SK-N-SH (cell line): ENCODE measurements at regions not wholly inside any gene's neighbourhood (a gene's known extent, or its start where the extent isn't known, plus 50 kb on each side); places are given as distances from the start of the nearest gene placed in this dataset.

Experiments
- CTCF ChIA-PET: fragments of 300-600, 350-600 bp; formaldehyde crosslinking; extraction: SDS; loops from one replicate; lab custom pipeline; 2021; lab: Yijun Ruan, JAX
- POLR2A ChIA-PET: fragments of 350-600 bp; sonication (Branson Sonifier 250); formaldehyde crosslinking; extraction: SDS; loops from one replicate; lab custom pipeline; 2020; ENCODE audit warnings: antibody characterized with exemption, inconsistent platforms; lab: Yijun Ruan, JAX
- DNase-seq: peaks from one replicate; pipeline ENCODE4 v3.0.0; 2012
- H2AFZ ChIP-seq: fragments of 200-600 bp; sonication (generic); 2 replicates; pipeline ENCODE4 v1.8.1; 2016; ENCODE audit warnings: antibody characterized with exemption, mild to moderate bottlenecking, low read depth
- H3F3A ChIP-seq: fragments of 200-600 bp; sonication (generic); replicated peaks from 2 replicates; pipeline ENCODE3; 2016; ENCODE audit warnings: antibody characterized with exemption, mild to moderate bottlenecking; ENCODE audit not compliant: insufficient read depth
- H3K27ac ChIP-seq, 2 experiments: fragments of 200-500 bp in 1 of 2; fragments of 200-600 bp in 1 of 2; sonication (Bioruptor generic) in 1 of 2; sonication (generic), shearing (Covaris generic) in 1 of 2; 2 replicates each; pipeline versions ENCODE4 v1.5.1 to v1.6.1; 2014 to 2016; ENCODE audit warnings: low read depth in 2 of 2, inconsistent platforms in 1 of 2, low read length in 1 of 2, mild to moderate bottlenecking in 1 of 2, mixed read lengths in 1 of 2
- H3K27me3 ChIP-seq: fragments of 200-600 bp; sonication (generic), shearing (Covaris generic); 2 replicates; pipeline ENCODE4 v1.6.1; 2016; ENCODE audit warnings: mixed run types; ENCODE audit not compliant: insufficient read depth
- H3K36me3 ChIP-seq, 2 experiments: fragments of 200-500 bp in 1 of 2; fragments of 200-600 bp in 1 of 2; sonication (Bioruptor generic) in 1 of 2; sonication (generic) in 1 of 2; replicated peaks in 1 of 2; 2 replicates each; pipeline versions ENCODE3 to v1.5.1; 2014 to 2016; ENCODE audit warnings: low read length in 1 of 2, mild to moderate bottlenecking in 1 of 2; ENCODE audit not compliant: insufficient read depth in 2 of 2, control insufficient read depth in 1 of 2
- H3K4me1 ChIP-seq, 2 experiments: fragments of 200-500 bp in 1 of 2; fragments of 200-600 bp in 1 of 2; sonication (Bioruptor generic) in 1 of 2; sonication (generic), shearing (Covaris generic) in 1 of 2; 2 replicates each; pipeline versions ENCODE4 v1.5.1 to v1.6.1; 2014 to 2016; ENCODE audit warnings: low read depth in 1 of 2, low read length in 1 of 2, mixed run types in 1 of 2; ENCODE audit not compliant: insufficient read depth in 2 of 2, control insufficient read depth in 1 of 2
- H3K4me2 ChIP-seq: fragments of 200-600 bp; sonication (generic), shearing (Covaris generic); 2 replicates; pipeline ENCODE4 v1.6.1; 2017; ENCODE audit warnings: mixed run types
- H3K4me3 ChIP-seq, 2 experiments: fragments of 200-500 bp in 1 of 2; fragments of 200-600 bp in 1 of 2; sonication (Bioruptor generic) in 1 of 2; sonication (generic), shearing (Covaris generic) in 1 of 2; 2 replicates each; pipeline versions ENCODE4 v1.5.1 to v1.8.1; 2014 to 2016; ENCODE audit warnings: low read depth in 2 of 2, inconsistent platforms in 1 of 2, low read length in 1 of 2, mild to moderate bottlenecking in 1 of 2, mixed read lengths in 1 of 2, moderate library complexity in 1 of 2
- H3K79me2 ChIP-seq: fragments of 200-600 bp; sonication (generic); 2 replicates; pipeline ENCODE4 v1.8.1; 2017; ENCODE audit warnings: mild to moderate bottlenecking; ENCODE audit not compliant: insufficient read depth
- H3K9ac ChIP-seq: fragments of 200-600 bp; sonication (generic); 2 replicates; pipeline ENCODE4 v1.6.1; 2017; ENCODE audit warnings: mixed run types
- H3K9me2 ChIP-seq: fragments of 200-600 bp; sonication (generic); 2 replicates; pipeline ENCODE4 v1.6.1; 2017; ENCODE audit warnings: mixed run types
- H3K9me3 ChIP-seq: fragments of 200-600 bp; sonication (generic); 2 replicates; pipeline ENCODE4 v1.6.1; 2017; ENCODE audit warnings: mixed run types, mild to moderate bottlenecking, moderate library complexity
- H4K20me1 ChIP-seq: fragments of 200-600 bp; sonication (generic); 2 replicates; pipeline ENCODE4 v1.6.1; 2017; ENCODE audit warnings: mild to moderate bottlenecking, mixed run types; ENCODE audit not compliant: insufficient read depth
- CTCF ChIP-seq: fragments of 200-600 bp; sonication (generic); IDR thresholded peaks from 2 replicates; pipeline ENCODE4 v1.6.1; 2017; ENCODE audit warnings: antibody characterized with exemption, mild to moderate bottlenecking, moderate library complexity
- ELF1 ChIP-seq: IDR thresholded peaks from 2 replicates; pipeline ENCODE4 v1.4.0; 2012
- FOSL2 ChIP-seq: IDR thresholded peaks from 2 replicates; pipeline ENCODE4 v1.4.0; 2012; ENCODE audit warnings: low read depth, mild to moderate bottlenecking, moderate library complexity, borderline replicate concordance
- GABPA ChIP-seq: IDR thresholded peaks from 2 replicates; pipeline ENCODE4 v1.4.0; 2012; ENCODE audit warnings: low read depth, mild to moderate bottlenecking
- MAX ChIP-seq: IDR thresholded peaks from 2 replicates; pipeline ENCODE4 v1.4.0; 2012; ENCODE audit warnings: low read depth
- NFIC ChIP-seq: IDR thresholded peaks from 2 replicates; pipeline ENCODE4 v1.4.0; 2012; ENCODE audit warnings: borderline replicate concordance
- NRF1 ChIP-seq: IDR thresholded peaks from 2 replicates; pipeline ENCODE4 v1.6.1; 2012; ENCODE audit warnings: low read depth, mild to moderate bottlenecking, low read length
- PBX3 ChIP-seq: IDR thresholded peaks from 2 replicates; pipeline ENCODE4; 2012
- RAD21 ChIP-seq: IDR thresholded peaks from 2 replicates; pipeline ENCODE4 v1.6.1; 2012; ENCODE audit warnings: mild to moderate bottlenecking, low read length
- RCOR1 ChIP-seq: fragments of 150-350 bp; IDR thresholded peaks from 2 replicates; pipeline ENCODE4 v1.6.1; 2017; ENCODE audit warnings: antibody characterized with exemption, low read length
- RFX5 ChIP-seq: IDR thresholded peaks from 2 replicates; pipeline ENCODE4 v1.6.1; 2012; ENCODE audit warnings: mild to moderate bottlenecking, improper control_type of control experiment, low read length
- SMC3 ChIP-seq: IDR thresholded peaks from 2 replicates; pipeline ENCODE4 v1.6.1; 2012; ENCODE audit warnings: low read depth, low read length, improper control_type of control experiment
- TEAD4 ChIP-seq: IDR thresholded peaks from 2 replicates; pipeline ENCODE4 v1.4.0; 2012; ENCODE audit warnings: mild to moderate bottlenecking, borderline replicate concordance; ENCODE audit not compliant: insufficient read depth
- WGBS: methylation state at CpG from one replicate; pipeline ENCODE4 v1.1.6; 2017; ENCODE audit warnings: low lambda C conversion rate; 5-methylcytosine and 5-hydroxymethylcytosine counted together
- TF ChIP-seq, protein P1 (sequence below): fragments of 150-350 bp; IDR thresholded peaks from 2 replicates; pipeline ENCODE4 v1.6.1; 2017; ENCODE audit warnings: antibody characterized with exemption, low read length, low read depth, borderline replicate concordance

- TF ChIP-seq, protein P1, sequence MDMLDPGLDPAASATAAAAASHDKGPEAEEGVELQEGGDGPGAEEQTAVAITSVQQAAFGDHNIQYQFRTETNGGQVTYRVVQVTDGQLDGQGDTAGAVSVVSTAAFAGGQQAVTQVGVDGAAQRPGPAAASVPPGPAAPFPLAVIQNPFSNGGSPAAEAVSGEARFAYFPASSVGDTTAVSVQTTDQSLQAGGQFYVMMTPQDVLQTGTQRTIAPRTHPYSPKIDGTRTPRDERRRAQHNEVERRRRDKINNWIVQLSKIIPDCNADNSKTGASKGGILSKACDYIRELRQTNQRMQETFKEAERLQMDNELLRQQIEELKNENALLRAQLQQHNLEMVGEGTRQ = no peak
These were observed 2791.0 kb upstream of the PCDH20 start (continued) for GRCh38 chr13:64206430-64207225.

- H2AFZ ChIP-seq = no peak overlapping the region
- H3K4me3 ChIP-seq = no peak overlapping the region
- 50% methylated on average over 1 of the region's 1 CpG for WGBS
- H3K36me3 ChIP-seq = no peaks in the 10 kb centered on the region
- ChIA-PET CTCF (interaction anchor here (0.6 kb wide), 1 partner anchor 812 kb away, joined by 3 read pairs; no protein-coding TSS in a partner anchor), POLR2A (no interaction called here)
- H3K4me2 ChIP-seq = no peak overlapping the region
- no peaks in the 10 kb centered on the region; a peak in 1 of 4 replicates for H3K4me1 ChIP-seq
- TF ChIP-seq NFIC = no peak
- TF ChIP-seq MAX = no peak
- no peak for TF ChIP-seq NRF1
- TF ChIP-seq TEAD4 = no peak
- TF ChIP-seq CTCF = no peak
- TF ChIP-seq RCOR1 = no peak
- TF ChIP-seq, protein P1 = no peak
- TF ChIP-seq RAD21 = no peak
- TF ChIP-seq RFX5 = no peak
- TF ChIP-seq ELF1 = no peak
- TF ChIP-seq SMC3 = no peak
- no peak for TF ChIP-seq PBX3
- no peak for TF ChIP-seq GABPA
- no peak for TF ChIP-seq FOSL2
- H3K27ac ChIP-seq = no peak overlapping the region
- H3K9me2 ChIP-seq = no peaks in the 10 kb centered on the region
- H3K27me3 ChIP-seq = no peaks in the 10 kb centered on the region
- DNase-seq = no peak
- H3K9ac ChIP-seq = no peak overlapping the region
- no peaks in the 10 kb centered on the region for H3F3A ChIP-seq
- no peaks in the 10 kb centered on the region for H3K79me2 ChIP-seq
- H4K20me1 ChIP-seq = no peaks in the 10 kb centered on the region
- no peaks in the 10 kb centered on the region for H3K9me3 ChIP-seq
These were observed 2786.9 kb upstream of the PCDH20 start for GRCh38 chr13:64202517-64202916.
